Ishikawa (cell line): ENCODE measurements at regions not wholly inside any gene's neighbourhood (a gene's known extent, or its start where the extent isn't known, plus 50 kb on each side); places are given as distances from the start of the nearest gene placed in this dataset.

Source experiments
- TAF1 ChIP-seq: IDR thresholded peaks from 2 replicates; pipeline ENCODE4 v1.6.1; 2012; ENCODE audit warnings: low read depth, mild to moderate bottlenecking
- TF ChIP-seq, protein P1 (sequence below): IDR thresholded peaks from 2 replicates; pipeline ENCODE4 v1.6.1; 2012; ENCODE audit warnings: low read depth, mild to moderate bottlenecking

DNA sequence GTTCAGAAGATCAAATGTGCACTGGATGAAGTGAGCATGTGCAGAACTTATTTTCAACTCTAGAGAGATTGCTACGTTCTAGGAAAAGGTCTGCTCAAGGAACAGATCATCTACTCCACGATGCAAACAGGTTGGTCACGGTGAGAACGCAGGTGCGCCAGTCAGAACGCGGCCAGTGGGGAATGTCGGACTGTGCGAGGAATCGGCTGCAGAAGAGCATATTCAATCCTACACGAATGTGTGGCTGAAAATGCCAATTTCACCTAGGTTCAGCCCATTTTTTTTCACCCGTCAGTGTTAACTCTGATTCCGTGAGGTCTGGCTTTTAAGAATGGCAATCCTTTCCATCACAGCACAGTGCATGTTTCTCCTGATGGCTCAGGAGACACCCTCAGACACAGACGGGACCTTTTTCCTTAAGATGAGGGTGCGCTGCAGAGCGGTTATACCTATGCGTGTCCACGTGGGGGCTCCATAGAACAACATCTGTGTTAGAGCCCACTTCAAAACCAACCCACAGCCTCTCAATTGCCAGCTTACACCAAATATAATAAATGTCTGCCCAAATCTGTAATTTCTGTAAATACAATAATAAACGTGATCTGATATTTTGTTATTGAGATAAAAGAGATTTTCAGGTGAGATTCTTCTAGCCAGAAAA is 250.4 kb downstream of the FOXA2 start:
- no peak for TF ChIP-seq TAF1
- TF ChIP-seq, protein P1, sequence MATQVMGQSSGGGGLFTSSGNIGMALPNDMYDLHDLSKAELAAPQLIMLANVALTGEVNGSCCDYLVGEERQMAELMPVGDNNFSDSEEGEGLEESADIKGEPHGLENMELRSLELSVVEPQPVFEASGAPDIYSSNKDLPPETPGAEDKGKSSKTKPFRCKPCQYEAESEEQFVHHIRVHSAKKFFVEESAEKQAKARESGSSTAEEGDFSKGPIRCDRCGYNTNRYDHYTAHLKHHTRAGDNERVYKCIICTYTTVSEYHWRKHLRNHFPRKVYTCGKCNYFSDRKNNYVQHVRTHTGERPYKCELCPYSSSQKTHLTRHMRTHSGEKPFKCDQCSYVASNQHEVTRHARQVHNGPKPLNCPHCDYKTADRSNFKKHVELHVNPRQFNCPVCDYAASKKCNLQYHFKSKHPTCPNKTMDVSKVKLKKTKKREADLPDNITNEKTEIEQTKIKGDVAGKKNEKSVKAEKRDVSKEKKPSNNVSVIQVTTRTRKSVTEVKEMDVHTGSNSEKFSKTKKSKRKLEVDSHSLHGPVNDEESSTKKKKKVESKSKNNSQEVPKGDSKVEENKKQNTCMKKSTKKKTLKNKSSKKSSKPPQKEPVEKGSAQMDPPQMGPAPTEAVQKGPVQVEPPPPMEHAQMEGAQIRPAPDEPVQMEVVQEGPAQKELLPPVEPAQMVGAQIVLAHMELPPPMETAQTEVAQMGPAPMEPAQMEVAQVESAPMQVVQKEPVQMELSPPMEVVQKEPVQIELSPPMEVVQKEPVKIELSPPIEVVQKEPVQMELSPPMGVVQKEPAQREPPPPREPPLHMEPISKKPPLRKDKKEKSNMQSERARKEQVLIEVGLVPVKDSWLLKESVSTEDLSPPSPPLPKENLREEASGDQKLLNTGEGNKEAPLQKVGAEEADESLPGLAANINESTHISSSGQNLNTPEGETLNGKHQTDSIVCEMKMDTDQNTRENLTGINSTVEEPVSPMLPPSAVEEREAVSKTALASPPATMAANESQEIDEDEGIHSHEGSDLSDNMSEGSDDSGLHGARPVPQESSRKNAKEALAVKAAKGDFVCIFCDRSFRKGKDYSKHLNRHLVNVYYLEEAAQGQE, result no peak
